ENCODE measurements at regions not wholly inside any gene's neighbourhood (a gene's known extent, or its start where the extent isn't known, plus 50 kb on each side); places are given as distances from the start of the nearest gene placed in this dataset.

DNA sequence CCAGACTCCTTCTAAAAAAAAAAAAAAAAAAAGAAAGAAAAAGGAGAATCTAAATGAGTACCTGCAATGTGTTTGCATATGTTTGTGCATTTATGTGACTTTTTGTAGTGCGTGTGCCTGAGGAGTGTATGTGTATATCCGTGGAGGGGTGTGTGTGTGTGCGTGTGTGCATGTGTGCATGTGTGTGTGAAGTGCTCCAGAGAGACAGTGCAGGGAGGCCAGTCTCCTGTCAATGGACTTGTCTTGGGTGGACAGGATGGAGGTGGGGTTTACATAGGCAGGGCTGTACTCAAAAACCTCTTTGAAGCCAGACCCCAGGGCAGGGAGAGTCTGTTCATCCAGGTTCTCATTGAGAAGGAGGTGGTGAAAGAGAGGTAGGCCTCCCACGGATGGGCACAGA lies 87.1 kb upstream of the MVB12B start:
- Histone ChIP-seq H3K27ac (ENCODE audit: low read depth, low read length) (no peak overlapping the region), H2BK15ac (ENCODE audit: low read length) (no peak overlapping the region), H2AFZ (ENCODE audit: low read length) (no peak overlapping the region), H3K79me1 (ENCODE audit: low read depth, low read length) (no peaks in the 10 kb centered on the region), H2BK20ac (ENCODE audit: low read length) (no peak overlapping the region), H2BK12ac (ENCODE audit: low read depth, low read length) (no peak overlapping the region), H4K91ac (replicated peaks; ENCODE audit: insufficient read length, low read length) (no peak overlapping the region), H4K5ac (ENCODE audit: insufficient read length, low read depth, low read length) (no peak overlapping the region), H4K8ac (ENCODE audit: extremely low read depth, insufficient read depth, low read length) (no peak overlapping the region), H3K4me2 (ENCODE audit: insufficient read depth in 1 of 2, low read depth in 2 of 2, low read length in 2 of 2) (no peak overlapping the region), H3K4me3 (ENCODE audit: extremely low read depth in 1 of 4, insufficient read depth in 2 of 4, low read depth in 3 of 4, low read length in 4 of 4) (no peak overlapping the region), H2BK120ac (replicated peaks; ENCODE audit: low read depth, low read length) (no peak overlapping the region), H3K9ac (replicated peaks in 1 of 4; ENCODE audit: extremely low read depth in 1 of 4, low read depth in 3 of 4, low read length in 3 of 4) (no peak overlapping the region), H3K4me1 (replicated peaks in 1 of 4; ENCODE audit: control insufficient read depth in 3 of 4, insufficient read depth in 4 of 4, low read length in 3 of 4) (no peaks in the 10 kb centered on the region), H3K23ac (ENCODE audit: insufficient read length) (no peak overlapping the region), H3K56ac (replicated peaks; ENCODE audit: insufficient read length, low read depth, low read length) (no peak overlapping the region), H3K18ac (ENCODE audit: extremely low read depth, low read length) (no peak overlapping the region), H3K79me2 (ENCODE audit: control insufficient read depth in 1 of 2, insufficient read depth in 2 of 2, low read length in 2 of 2) (no peaks in the 10 kb centered on the region), H3K36me3 (ENCODE audit: control insufficient read depth in 2 of 4, insufficient read depth in 4 of 4, low read length in 3 of 4) (no peaks in the 10 kb centered on the region), H2BK5ac (ENCODE audit: low read depth, low read length) (no peak overlapping the region), H4K20me1 (replicated peaks in 1 of 2; ENCODE audit: control insufficient read depth in 1 of 2, insufficient read depth in 2 of 2, low read length in 2 of 2) (no peaks in the 10 kb centered on the region), H3K23me2 (ENCODE audit: low read depth, low read length) (0 out of 2 replicates have a peak, but pooled peaks cover 2% of the 10 kb centered on the region), H3K27me3 (replicated peaks in 1 of 4; ENCODE audit: control insufficient read depth in 3 of 4, extremely low read depth in 1 of 4, insufficient read depth in 3 of 4, low read length in 3 of 4) (no peaks in the 10 kb centered on the region), H3K9me3 (ENCODE audit: insufficient read depth in 2 of 2, low read depth in 1 of 2, low read length in 1 of 2) (no peaks in the 10 kb centered on the region), H2AK5ac (ENCODE audit: low read depth, low read length) (no peak overlapping the region), H3K14ac (ENCODE audit: insufficient read length) (no peak overlapping the region), H3K4ac (replicated peaks; ENCODE audit: insufficient read length, low read depth, low read length) (no peak overlapping the region)
- FAIRE-seq (no peak), DNase-seq (ENCODE audit: low read depth in 1 of 2, low spot score in 2 of 2) (no peak)
- WGBS, 2 experiments (ENCODE audit: extremely low coverage in 1 of 2, insufficient coverage in 1 of 2, insufficient read length in 1 of 2, insufficient replicate concordance in 2 of 2, low coverage in 1 of 2, low lambda C conversion rate in 2 of 2, missing lambda C conversion rate in 1 of 2) = 88% methylated on average over 4 of the region's 4 CpGs; no CpG with 5 or more reads in 1 of the 2 experiments
- ChIA-PET CTCF (ENCODE audit: partially characterized antibody) (no interaction called here), POLR2A (ENCODE audit: partially characterized antibody) (no interaction called here)
- TF ChIP-seq, protein P1, sequence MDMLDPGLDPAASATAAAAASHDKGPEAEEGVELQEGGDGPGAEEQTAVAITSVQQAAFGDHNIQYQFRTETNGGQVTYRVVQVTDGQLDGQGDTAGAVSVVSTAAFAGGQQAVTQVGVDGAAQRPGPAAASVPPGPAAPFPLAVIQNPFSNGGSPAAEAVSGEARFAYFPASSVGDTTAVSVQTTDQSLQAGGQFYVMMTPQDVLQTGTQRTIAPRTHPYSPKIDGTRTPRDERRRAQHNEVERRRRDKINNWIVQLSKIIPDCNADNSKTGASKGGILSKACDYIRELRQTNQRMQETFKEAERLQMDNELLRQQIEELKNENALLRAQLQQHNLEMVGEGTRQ (IDR thresholded peaks at IDR 0.05; ENCODE audit: low read length) = no peak
- TF ChIP-seq TAF7 (optimal IDR thresholded peaks at IDR 0.05; ENCODE audit: borderline replicate concordance, low read depth, low read length) = no peak
- no peak for TF ChIP-seq CHD2 (IDR thresholded peaks at IDR 0.05; ENCODE audit: low read length)
- TF ChIP-seq CHD1 (IDR thresholded peaks at IDR 0.05; ENCODE audit: low read depth, low read length) = no peak
- no peak for TF ChIP-seq RBBP5 (IDR thresholded peaks at IDR 0.05; ENCODE audit: borderline replicate concordance, low read depth, low read length)
- no peak for TF ChIP-seq SRF (IDR thresholded peaks at IDR 0.05; ENCODE audit: low read depth, low read length)
- TF ChIP-seq CBX8 (IDR thresholded peaks at IDR 0.05; ENCODE audit: borderline replicate concordance, low read depth, low read length) = no peak
- no peak for TF ChIP-seq HDAC2 (IDR thresholded peaks at IDR 0.05; ENCODE audit: borderline replicate concordance in 1 of 2, low read depth in 2 of 2, low read length in 2 of 2)
